OCI-LY1 (cell line): ENCODE measurements at regions not wholly inside any gene's neighbourhood (a gene's known extent, or its start where the extent isn't known, plus 50 kb on each side); places are given as distances from the start of the nearest gene placed in this dataset.
A peak's percentile ranks its signal among the peaks of the same experiment; 100 is the strongest.

Experiments used
- H2AFZ ChIP-seq: fragments of 200-600 bp; sonication (generic), shearing (Covaris generic); 2 replicates; pipeline ENCODE4 v1.6.0; 2014; ENCODE audit warnings: antibody characterized with exemption, mild to moderate bottlenecking, low read length
- H3F3A ChIP-seq: fragments of 200-600 bp; sonication (generic), shearing (Covaris generic); 2 replicates; pipeline ENCODE4 v1.6.0; 2014; ENCODE audit warnings: mild to moderate bottlenecking, antibody characterized with exemption, low read length, moderate library complexity; ENCODE audit not compliant: insufficient read depth
- H3K27ac ChIP-seq: fragments of 200-600 bp; sonication (generic); 2 replicates; pipeline ENCODE4 v1.5.1; 2014; ENCODE audit warnings: low read length, mixed run types, mild to moderate bottlenecking, low read depth; ENCODE audit not compliant: poor library complexity, severe bottlenecking
- H3K27me3 ChIP-seq: fragments of 200-600 bp; sonication (generic); 2 replicates; pipeline ENCODE4 v1.6.0; 2014; ENCODE audit warnings: antibody characterized with exemption, mild to moderate bottlenecking, low read length, moderate library complexity; ENCODE audit not compliant: insufficient read depth
- H3K36me3 ChIP-seq: fragments of 200-600 bp; sonication (generic); 2 replicates; pipeline ENCODE4 v1.6.1; 2014; ENCODE audit warnings: mild to moderate bottlenecking, antibody characterized with exemption, low read length, moderate library complexity, mixed read lengths; ENCODE audit not compliant: insufficient read depth
- H3K4me1 ChIP-seq: fragments of 200-600 bp; sonication (generic); 2 replicates; pipeline ENCODE4 v1.5.1; 2014; ENCODE audit warnings: mild to moderate bottlenecking, low read length, moderate library complexity; ENCODE audit not compliant: insufficient read depth, severe bottlenecking
- H3K4me2 ChIP-seq: fragments of 200-600 bp; sonication (generic), shearing (Covaris generic); 2 replicates; pipeline ENCODE4 v1.6.1; 2014; ENCODE audit warnings: low read length
- H3K4me3 ChIP-seq: fragments of 200-600 bp; sonication (generic); 2 replicates; pipeline ENCODE4 v1.5.1; 2014; ENCODE audit warnings: low read length, low read depth, mild to moderate bottlenecking, mixed read lengths; ENCODE audit not compliant: poor library complexity, severe bottlenecking
- H3K79me2 ChIP-seq: fragments of 200-600 bp; shearing (Covaris generic); 2 replicates; pipeline ENCODE4 v1.6.1; 2016; ENCODE audit warnings: mixed run types, low read length, mixed read lengths; ENCODE audit not compliant: insufficient read depth
- H3K9ac ChIP-seq: fragments of 200-600 bp; sonication (generic), shearing (Covaris generic); 2 replicates; pipeline ENCODE4 v1.6.1; 2014; ENCODE audit warnings: mild to moderate bottlenecking, low read length, mixed read lengths
- H3K9me2 ChIP-seq: fragments of 200-600 bp; sonication (generic), shearing (Covaris generic); 2 replicates; pipeline ENCODE4 v1.6.1; 2014; ENCODE audit warnings: low read depth, mild to moderate bottlenecking, low read length, mixed read lengths
- H3K9me3 ChIP-seq: fragments of 200-600 bp; shearing (Covaris generic); 2 replicates; pipeline ENCODE4 v1.6.1; 2014; ENCODE audit warnings: low read length, mixed read lengths
- H4K20me1 ChIP-seq: fragments of 200-600 bp; sonication (generic), shearing (Covaris generic); 2 replicates; pipeline ENCODE4 v1.6.0; 2016; ENCODE audit warnings: mild to moderate bottlenecking, low read length; ENCODE audit not compliant: insufficient read depth
- EZH2 ChIP-seq: fragments of 200-600 bp; sonication (generic), shearing (Covaris generic); IDR thresholded peaks from 2 replicates; pipeline ENCODE4 v1.8.0; 2017; ENCODE audit warnings: borderline replicate concordance, mixed run types, mild to moderate bottlenecking, antibody characterized with exemption, low read length, moderate library complexity, mixed read lengths
- TF ChIP-seq, protein P1 (sequence below): fragments of 200-600 bp; sonication (generic), shearing (Covaris generic); IDR thresholded peaks from 2 replicates; pipeline ENCODE4 v1.5.1; 2017; ENCODE audit warnings: mild to moderate bottlenecking, antibody characterized with exemption, low read length, moderate library complexity, mixed read lengths

DNA sequence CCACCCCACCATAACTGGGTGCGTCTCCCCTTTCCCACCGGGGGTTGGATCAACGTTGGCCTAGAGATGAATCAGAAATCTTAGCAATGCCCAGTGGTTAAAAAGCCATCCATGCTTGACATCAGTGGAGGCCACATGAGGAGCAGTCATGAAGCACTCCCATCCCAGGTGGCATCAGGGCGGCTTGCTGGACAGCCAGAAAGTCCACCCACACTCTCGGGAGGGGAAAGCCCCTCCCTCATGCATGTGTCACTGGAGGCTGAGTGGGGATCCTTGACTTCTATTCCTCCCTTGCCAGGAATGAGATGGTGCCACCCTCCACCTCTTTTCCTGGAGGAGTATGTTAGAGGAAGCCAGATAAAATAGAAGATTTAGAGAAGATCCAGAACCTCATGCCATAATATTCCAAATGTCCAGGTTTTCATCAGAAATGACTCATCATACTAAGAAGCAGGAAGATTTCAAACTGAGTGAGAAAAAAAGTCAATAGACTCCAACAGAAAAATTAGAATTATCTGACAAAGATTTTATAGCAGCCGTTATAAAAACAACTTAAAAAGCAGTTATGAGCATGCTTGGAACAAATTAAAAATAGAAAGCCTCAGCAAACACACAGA, 507.1 kb upstream of the ID2 start:
- Histone ChIP-seq H3K27me3 (no peaks in the 10 kb centered on the region), H3K4me1 (no peaks in the 10 kb centered on the region), H3K36me3 (no peaks in the 10 kb centered on the region; the same call in 1 of the 2 replicates), H3K9ac (no peak overlapping the region), H3K79me2 (no peaks in the 10 kb centered on the region), H3K27ac (no peak overlapping the region), H3K4me2 (no peak overlapping the region), H4K20me1 (no peaks in the 10 kb centered on the region), H3F3A (no peaks in the 10 kb centered on the region), H3K9me2 (no peaks in the 10 kb centered on the region), H2AFZ (no peak overlapping the region), H3K4me3 (no peak overlapping the region), H3K9me3 (no peaks in the 10 kb centered on the region)
- no peak for TF ChIP-seq EZH2
- TF ChIP-seq, protein P1, sequence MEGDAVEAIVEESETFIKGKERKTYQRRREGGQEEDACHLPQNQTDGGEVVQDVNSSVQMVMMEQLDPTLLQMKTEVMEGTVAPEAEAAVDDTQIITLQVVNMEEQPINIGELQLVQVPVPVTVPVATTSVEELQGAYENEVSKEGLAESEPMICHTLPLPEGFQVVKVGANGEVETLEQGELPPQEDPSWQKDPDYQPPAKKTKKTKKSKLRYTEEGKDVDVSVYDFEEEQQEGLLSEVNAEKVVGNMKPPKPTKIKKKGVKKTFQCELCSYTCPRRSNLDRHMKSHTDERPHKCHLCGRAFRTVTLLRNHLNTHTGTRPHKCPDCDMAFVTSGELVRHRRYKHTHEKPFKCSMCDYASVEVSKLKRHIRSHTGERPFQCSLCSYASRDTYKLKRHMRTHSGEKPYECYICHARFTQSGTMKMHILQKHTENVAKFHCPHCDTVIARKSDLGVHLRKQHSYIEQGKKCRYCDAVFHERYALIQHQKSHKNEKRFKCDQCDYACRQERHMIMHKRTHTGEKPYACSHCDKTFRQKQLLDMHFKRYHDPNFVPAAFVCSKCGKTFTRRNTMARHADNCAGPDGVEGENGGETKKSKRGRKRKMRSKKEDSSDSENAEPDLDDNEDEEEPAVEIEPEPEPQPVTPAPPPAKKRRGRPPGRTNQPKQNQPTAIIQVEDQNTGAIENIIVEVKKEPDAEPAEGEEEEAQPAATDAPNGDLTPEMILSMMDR: no peak

DNA sequence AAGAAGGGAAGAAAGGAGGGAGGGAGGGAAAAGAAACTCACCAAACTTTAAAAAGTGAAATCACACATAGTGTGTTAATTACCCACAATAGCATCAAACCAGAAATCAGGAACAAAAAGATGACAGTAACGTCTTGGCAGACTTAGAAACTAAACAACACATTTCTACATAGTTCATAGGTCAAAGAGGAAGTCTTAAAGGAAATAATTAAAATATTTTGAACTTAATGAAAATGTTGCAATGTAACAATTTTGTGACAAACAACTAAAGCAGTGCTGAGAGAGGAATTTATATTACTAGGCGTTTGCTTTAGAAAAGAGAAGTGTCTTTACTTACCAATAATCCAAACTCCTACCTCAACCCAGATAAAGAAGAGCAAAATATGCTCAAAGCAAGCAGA, 505.0 kb upstream of the ID2 start:
- H3K27me3 ChIP-seq: no peaks in the 10 kb centered on the region
- no peaks in the 10 kb centered on the region for H3F3A ChIP-seq

DNA sequence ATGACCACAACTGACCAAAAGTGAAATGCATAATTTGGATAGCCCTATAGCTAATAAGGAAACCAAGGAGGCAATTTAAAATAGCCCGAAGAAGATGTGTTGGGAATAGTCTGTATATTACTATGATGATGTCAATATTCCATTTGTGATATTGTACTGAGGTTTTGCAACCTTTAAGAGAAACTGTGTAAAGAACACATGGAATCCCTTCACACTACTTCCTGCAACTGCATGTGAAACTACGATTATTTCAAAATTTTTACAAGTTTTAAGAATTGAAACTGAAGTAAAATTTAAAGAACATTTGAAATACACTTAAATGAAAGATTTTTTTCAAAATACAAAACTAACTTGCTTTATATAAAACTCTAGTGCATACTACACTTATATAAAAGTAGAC, 504.3 kb upstream of the ID2 start:
- TF ChIP-seq, protein P1: no peak
- no peak for TF ChIP-seq EZH2

More for the DNA sequence above, 505.0 kb upstream of the ID2 start:
- no peaks in the 10 kb centered on the region; the same call in 1 of the 2 replicates for H3K36me3 ChIP-seq
- H3K4me2 ChIP-seq: no peak overlapping the region
- no peaks in the 10 kb centered on the region for H3K4me1 ChIP-seq
- H2AFZ ChIP-seq: no peak overlapping the region; the same call in 1 of the 2 replicates
- H3K79me2 ChIP-seq: no peaks in the 10 kb centered on the region
- H4K20me1 ChIP-seq: no peaks in the 10 kb centered on the region
- H3K4me3 ChIP-seq: no peak overlapping the region
- H3K9me2 ChIP-seq: no peaks in the 10 kb centered on the region
- no peaks in the 10 kb centered on the region for H3K9me3 ChIP-seq
- TF ChIP-seq, protein P1: no peak
- TF ChIP-seq EZH2: no peak
- no peak overlapping the region for H3K27ac ChIP-seq
- no peak overlapping the region for H3K9ac ChIP-seq

More for the DNA sequence above, 504.3 kb upstream of the ID2 start:
- Histone ChIP-seq H3K9me2 (no peaks in the 10 kb centered on the region), H3K36me3 (no peaks in the 10 kb centered on the region; the same call in 1 of the 2 replicates), H3K4me1 (no peaks in the 10 kb centered on the region), H3K79me2 (no peaks in the 10 kb centered on the region), H3K9me3 (no peaks in the 10 kb centered on the region), H3K27me3 (no peaks in the 10 kb centered on the region), H4K20me1 (no peaks in the 10 kb centered on the region), H3F3A (no peaks in the 10 kb centered on the region), H3K4me2 (no peak overlapping the region), H3K9ac (no peak overlapping the region), H3K4me3 (no peak overlapping the region), H2AFZ (0 out of 2 replicates have a peak overlapping the region, but pooled peaks have one; percentile 8), H3K27ac (no peak overlapping the region)
